GM23338 (cell line): ENCODE measurements at regions not wholly inside any gene's neighbourhood (a gene's known extent, or its start where the extent isn't known, plus 50 kb on each side); places are given as distances from the start of the nearest gene placed in this dataset.

Experiments used
- ATAC-seq: fragments of 200-7000 bp; cut with Tn5 transposase; 3 replicates; pipeline ENCODE4 v1.9.1; 2020
- DNase-seq: peaks from one replicate; pipeline ENCODE4 v3.0.0-alpha.2; 2015; ENCODE audit warnings: low spot score
- H2AFZ ChIP-seq: fragments of 200-600 bp; sonication (generic); 2 replicates; pipeline ENCODE4 v1.8.0; 2016; ENCODE audit warnings: antibody characterized with exemption, mild to moderate bottlenecking, moderate library complexity
- H3F3A ChIP-seq: fragments of 200-600 bp; sonication (generic); replicated peaks from 2 replicates; pipeline ENCODE4 v1.8.0; 2017; ENCODE audit warnings: antibody characterized with exemption, mixed run types, low read depth
- H3K27ac ChIP-seq: fragments of 200-600 bp; sonication (generic); 2 replicates; pipeline ENCODE4 v1.6.1; 2016; ENCODE audit warnings: low read depth
- H3K27me3 ChIP-seq: fragments of 200-600 bp; sonication (generic); 2 replicates; pipeline ENCODE4 v1.8.0; 2016; ENCODE audit warnings: mild to moderate bottlenecking, mixed run types, moderate library complexity; ENCODE audit not compliant: insufficient read depth
- H3K36me3 ChIP-seq: fragments of 200-600 bp; sonication (generic); 2 replicates; pipeline ENCODE4 v1.8.0; 2016; ENCODE audit warnings: mild to moderate bottlenecking; ENCODE audit not compliant: insufficient read depth
- H3K4me1 ChIP-seq: fragments of 200-600 bp; sonication (generic); 2 replicates; pipeline ENCODE4 v1.8.0; 2016; ENCODE audit warnings: mild to moderate bottlenecking, moderate library complexity; ENCODE audit not compliant: insufficient read depth
- H3K4me2 ChIP-seq: fragments of 200-600 bp; sonication (generic); 2 replicates; pipeline ENCODE4 v1.7.1; 2017; ENCODE audit warnings: mixed run types
- H3K4me3 ChIP-seq: fragments of 200-600 bp; sonication (generic); 2 replicates; pipeline ENCODE4 v1.6.1; 2016; ENCODE audit warnings: mixed run types
- H3K79me2 ChIP-seq: fragments of 200-600 bp; sonication (generic); replicated peaks from 2 replicates; pipeline ENCODE4 v1.8.0; 2017; ENCODE audit warnings: mild to moderate bottlenecking; ENCODE audit not compliant: insufficient read depth
- H3K9me2 ChIP-seq: fragments of 200-600 bp; sonication (generic); 2 replicates; pipeline ENCODE4 v1.8.0; 2017; ENCODE audit not compliant: insufficient read depth
- H4K20me1 ChIP-seq: fragments of 200-600 bp; sonication (generic); replicated peaks from 2 replicates; pipeline ENCODE4 v1.8.0; 2017; ENCODE audit warnings: mild to moderate bottlenecking; ENCODE audit not compliant: insufficient read depth
- H3K27ac Mint-ChIP-seq: 2 replicates; pipeline ENCODE4 v1.8.0; 2020; ENCODE audit warnings: inconsistent platforms, mild to moderate bottlenecking, moderate library complexity, mixed read lengths
- H3K27me3 Mint-ChIP-seq: 3 replicates; pipeline ENCODE4 v1.8.0; 2022; ENCODE audit warnings: low read depth, mild to moderate bottlenecking, moderate library complexity, mixed read lengths, inconsistent platforms; ENCODE audit not compliant: insufficient read depth, poor library complexity
- H3K36me3 Mint-ChIP-seq: 3 replicates; pipeline ENCODE4 v1.8.0; 2021; ENCODE audit warnings: low read depth, mild to moderate bottlenecking, inconsistent platforms, moderate library complexity, mixed read lengths
- H3K4me1 Mint-ChIP-seq: 3 replicates; pipeline ENCODE4 v1.8.0; 2020; ENCODE audit warnings: mild to moderate bottlenecking, inconsistent platforms, mixed read lengths
- H3K4me3 Mint-ChIP-seq: 3 replicates; pipeline ENCODE4 v1.8.0; 2021; ENCODE audit warnings: moderate library complexity, mild to moderate bottlenecking, inconsistent platforms, mixed read lengths
- H3K9me3 Mint-ChIP-seq: 3 replicates; pipeline ENCODE4 v1.8.0; 2020; ENCODE audit warnings: moderate library complexity, mild to moderate bottlenecking, inconsistent platforms, mixed read lengths
- CTCF ChIP-seq, 2 experiments: fragments of 200-600 bp in 1 of 2; sonication (generic) in 1 of 2; conservative IDR thresholded peaks; 2 replicates each; pipeline versions ENCODE4 v1.5.1 to v1.6.1; 2016 to 2017; ENCODE audit warnings: antibody characterized with exemption in 2 of 2, low read depth in 2 of 2, mild to moderate bottlenecking in 2 of 2, moderate library complexity in 1 of 2
- EZH2 ChIP-seq: fragments of 200-600 bp; sonication (generic); IDR thresholded peaks from one replicate; pipeline ENCODE4 v1.8.0; 2017; ENCODE audit warnings: antibody characterized with exemption, mild to moderate bottlenecking, low read depth; ENCODE audit not compliant: unreplicated experiment
- EZH2phosphoT487 ChIP-seq: fragments of 200-600 bp; sonication (generic); IDR thresholded peaks from one replicate; pipeline ENCODE4 v1.8.1; 2018; ENCODE audit warnings: antibody characterized with exemption; ENCODE audit not compliant: unreplicated experiment
- JUNB ChIP-seq: IDR thresholded peaks from one replicate; pipeline ENCODE4 v1.6.1; 2016; ENCODE audit warnings: antibody characterized with exemption; ENCODE audit not compliant: unreplicated experiment
- NANOG ChIP-seq: IDR thresholded peaks from 2 replicates; pipeline ENCODE4 v1.6.1; 2016; ENCODE audit warnings: antibody characterized with exemption, borderline replicate concordance
- POLR2AphosphoS5 ChIP-seq: IDR thresholded peaks from 2 replicates; pipeline ENCODE4 v1.6.1; 2016; ENCODE audit warnings: antibody characterized with exemption, low read depth
- STAT1 ChIP-seq: IDR thresholded peaks from one replicate; pipeline ENCODE4 v1.6.1; 2016; ENCODE audit warnings: antibody characterized with exemption; ENCODE audit not compliant: unreplicated experiment
- ZNF114 ChIP-seq: fragments of 250-450 bp; sonication (Bioruptor Pico); IDR thresholded peaks from 2 replicates; pipeline ENCODE4 v1.5.0; 2020; ENCODE audit warnings: mild to moderate bottlenecking, moderate library complexity
- ZNF462 ChIP-seq: fragments of 250-450 bp; sonication (Bioruptor Pico); IDR thresholded peaks from 2 replicates; pipeline ENCODE4 v1.5.0; 2020; ENCODE audit warnings: mild to moderate bottlenecking, moderate library complexity

GRCh38 chr9:88059469-88059868, 78.8 kb downstream of the SPATA31C2 start (continued):
- TF ChIP-seq ZNF462 (CRISPR knock-in tag) (no peak), ZNF114 (CRISPR knock-in tag) (no peak), EZH2phosphoT487 (no peak), EZH2 (no peak)

- Mint-ChIP-seq H3K27ac (no peak overlapping the region), H3K36me3 (no peaks in the 10 kb centered on the region), H3K27me3 (peaks cover 2% of the 10 kb centered on the region), H3K9me3 (no peaks in the 10 kb centered on the region; the same call in 1 of the 3 replicates), H3K4me1 (no peaks in the 10 kb centered on the region), H3K4me3 (no peak overlapping the region)
- Histone ChIP-seq H4K20me1 (no peaks in the 10 kb centered on the region), H3K27ac (no peak overlapping the region), H3K4me1 (no peaks in the 10 kb centered on the region), H3K4me2 (no peak overlapping the region), H3K79me2 (no peaks in the 10 kb centered on the region), H3F3A (no peaks in the 10 kb centered on the region), H3K9me2 (0 out of 2 replicates have a peak, but pooled peaks cover 8% of the 10 kb centered on the region), H3K36me3 (no peaks in the 10 kb centered on the region), H2AFZ (no peak overlapping the region), H3K27me3 (no peaks in the 10 kb centered on the region), H3K4me3 (no peak overlapping the region)
- ATAC-seq (no peak), DNase-seq (no peak)
- TF ChIP-seq JUNB (no peak), EZH2 (no peak), NANOG (no peak), POLR2AphosphoS5 (no peak), CTCF (conservative IDR thresholded peaks at IDR 0.05; ENCODE audit: low read depth in 2 of 2) (no peak), ZNF462 (CRISPR knock-in tag) (no peak), STAT1 (no peak)
These were observed 81.4 kb downstream of the SPATA31C2 start for GRCh38 chr9:88056876-88057275.
